GM19035 (cell line): ENCODE measurements at regions not wholly inside any gene's neighbourhood (a gene's known extent, or its start where the extent isn't known, plus 50 kb on each side); places are given as distances from the start of the nearest gene placed in this dataset.

Source experiments
- ATAC-seq: cut with Tn5 transposase; IDR thresholded peaks from one replicate; pipeline ENCODE4 v1.9.1; 2021; ENCODE audit not compliant: unreplicated experiment

DNA sequence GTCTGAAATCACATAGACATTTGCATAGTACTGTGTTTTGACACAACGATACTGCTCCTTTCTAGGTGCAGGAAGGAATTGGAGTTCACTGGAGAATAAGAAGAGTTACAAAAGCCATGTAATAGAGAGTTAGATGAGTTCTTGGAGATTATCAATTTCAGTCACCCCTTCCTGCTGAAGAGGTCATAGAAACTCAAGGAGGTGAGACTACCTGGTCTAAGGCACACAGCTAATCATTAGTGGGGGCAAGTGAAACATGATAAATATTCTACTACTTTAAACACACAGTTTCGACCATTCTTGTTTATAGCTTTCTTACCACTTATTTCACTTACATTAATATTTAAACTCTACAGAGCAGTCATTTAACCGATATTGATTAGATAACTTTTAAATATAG lies 286.9 kb upstream of the NXPH2 start:
- no peak for ATAC-seq

DNA sequence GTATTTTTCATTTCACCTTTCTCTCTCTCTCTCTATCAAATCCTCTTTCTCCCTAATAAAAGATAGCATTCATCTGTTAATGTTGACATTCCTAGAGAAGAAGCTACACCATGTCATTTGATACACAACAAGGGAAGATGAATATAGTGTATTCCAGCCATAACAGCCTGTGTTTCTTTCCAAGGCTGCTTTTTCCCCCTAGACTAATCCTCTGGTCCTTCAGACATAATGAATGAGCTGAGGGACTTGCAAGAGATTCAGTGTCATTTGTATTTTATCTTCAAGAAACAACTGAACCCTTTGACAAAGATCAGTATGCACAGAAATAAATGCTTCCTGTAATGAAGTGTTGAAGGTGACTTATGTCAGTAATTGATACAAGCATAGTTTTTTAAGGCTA lies 284.0 kb upstream of the NXPH2 start:
- ATAC-seq, result no peak

DNA sequence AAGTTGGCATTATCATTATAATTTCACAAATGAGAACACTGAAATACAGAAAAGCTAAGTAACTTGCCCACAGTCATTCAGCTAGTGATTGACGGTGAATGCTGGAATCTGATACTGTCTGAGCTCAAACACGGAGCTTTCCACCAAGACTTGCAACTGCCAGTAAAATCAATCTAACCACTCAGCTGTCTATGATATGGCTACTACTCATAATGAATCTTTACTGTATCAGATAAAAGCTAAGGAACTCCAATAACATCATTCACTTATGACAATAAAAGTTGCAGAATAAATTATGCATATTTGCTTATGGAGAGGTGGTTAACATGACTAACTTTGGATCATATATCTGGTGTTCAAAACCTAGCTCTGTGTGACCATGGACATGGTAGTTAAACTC lies 279.4 kb upstream of the NXPH2 start:
- ATAC-seq, result no peak

GRCh38 chr2:139055202-139055601 lies 275.0 kb upstream of the NXPH2 start:
- ATAC-seq, result no peak

GRCh38 chr2:139048017-139048416 lies 267.8 kb upstream of the NXPH2 start:
- no peak for ATAC-seq

GRCh38 chr2:139045524-139045923 lies 265.3 kb upstream of the NXPH2 start:
- ATAC-seq, result no peak

GRCh38 chr2:139034064-139034463 lies 253.9 kb upstream of the NXPH2 start:
- no peak for ATAC-seq

DNA sequence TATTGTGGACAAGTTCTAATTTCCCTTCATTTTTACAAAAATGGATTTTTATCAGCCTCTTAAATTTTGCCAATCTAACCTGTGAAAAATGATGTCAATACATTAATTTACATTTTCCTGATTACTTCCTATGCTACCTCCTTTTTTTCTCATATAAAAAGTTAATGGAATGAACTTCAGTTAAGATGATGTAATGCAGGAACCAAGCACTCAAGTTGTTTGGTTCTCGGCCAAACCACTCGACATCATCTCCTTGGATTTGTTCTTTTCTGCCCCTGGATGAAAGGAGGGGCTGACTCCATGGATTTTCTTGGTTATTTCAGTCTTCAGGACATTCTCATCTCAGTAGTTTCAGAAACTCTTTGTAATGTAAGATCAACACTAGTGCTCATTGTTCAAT lies 253.1 kb upstream of the NXPH2 start:
- ATAC-seq, result no peak

- ATAC-seq, result no peak
Measured at GRCh38 chr2:139031722-139032121, 251.5 kb upstream of the NXPH2 start.

GRCh38 chr2:139020287-139020686 lies 240.1 kb upstream of the NXPH2 start:
- ATAC-seq, result no peak

DNA sequence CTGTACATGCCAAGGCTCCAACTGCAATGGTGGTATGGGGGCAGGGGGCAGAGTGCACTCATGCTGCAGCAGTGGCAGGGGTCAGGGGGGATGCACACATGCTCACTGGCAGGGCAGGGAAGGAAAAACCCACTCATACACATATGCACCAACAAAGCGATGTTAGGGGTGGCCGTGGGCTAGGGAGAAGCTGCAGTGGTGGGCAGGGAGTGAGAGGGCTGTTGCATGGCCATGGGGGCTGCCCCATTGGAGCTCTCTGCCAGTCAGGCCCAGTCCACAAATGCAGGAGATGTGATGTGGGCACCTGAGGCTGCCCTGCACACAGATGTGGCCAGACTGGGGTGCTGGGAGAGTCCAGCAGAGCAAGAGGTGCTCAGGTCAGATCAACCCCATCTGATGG lies 238.1 kb upstream of the NXPH2 start:
- no peak for ATAC-seq

- ATAC-seq, result no peak
Measured at GRCh38 chr2:139007130-139007529, 226.9 kb upstream of the NXPH2 start.

- ATAC-seq, result no peak
Measured at GRCh38 chr2:139000131-139000785, 220.1 kb upstream of the NXPH2 start.

- ATAC-seq, result no peak
Measured at GRCh38 chr2:138997856-138998517, 217.8 kb upstream of the NXPH2 start.

DNA sequence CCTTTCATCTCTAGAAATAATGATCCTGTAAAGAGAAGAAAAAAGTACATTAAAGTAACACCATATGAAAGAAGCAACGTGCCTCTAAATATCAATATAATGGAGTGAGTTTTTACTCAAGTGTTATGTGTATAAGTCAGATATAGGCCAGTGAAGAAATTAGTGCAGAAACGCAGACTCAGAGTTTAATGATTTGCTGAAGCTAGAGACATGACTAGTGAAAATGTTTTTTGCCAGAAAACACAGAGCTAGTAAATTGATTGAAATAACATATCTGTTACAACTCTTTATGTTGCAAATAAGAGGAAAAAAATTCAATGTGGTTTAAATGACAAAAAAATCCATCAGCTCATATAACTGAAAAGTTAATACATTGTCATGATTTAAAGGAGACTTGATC lies 217.2 kb upstream of the NXPH2 start:
- ATAC-seq, result no peak

DNA sequence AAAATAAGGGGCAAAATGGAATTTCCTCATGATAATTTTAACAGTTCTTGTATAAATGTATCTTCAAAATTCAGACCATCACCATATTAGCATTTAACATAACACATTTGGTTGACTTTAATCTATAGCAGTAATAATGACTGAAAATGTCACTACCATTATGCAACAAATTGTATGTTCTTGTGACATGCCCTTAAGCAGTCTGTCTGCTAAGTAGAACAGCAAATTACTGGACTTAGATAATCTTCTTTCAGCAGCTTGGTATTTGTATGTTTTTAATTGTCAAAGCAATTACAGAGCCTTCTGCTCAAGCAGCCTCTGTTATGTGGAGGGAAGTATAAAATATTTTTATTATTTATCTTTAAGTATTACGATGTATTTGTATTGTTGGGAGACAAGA lies 214.3 kb upstream of the NXPH2 start:
- no peak for ATAC-seq

- ATAC-seq, result no peak
Measured at GRCh38 chr2:138985881-138986280, 205.7 kb upstream of the NXPH2 start.

- ATAC-seq, result no peak
Measured at GRCh38 chr2:138979131-138979785, 199.1 kb upstream of the NXPH2 start.

DNA sequence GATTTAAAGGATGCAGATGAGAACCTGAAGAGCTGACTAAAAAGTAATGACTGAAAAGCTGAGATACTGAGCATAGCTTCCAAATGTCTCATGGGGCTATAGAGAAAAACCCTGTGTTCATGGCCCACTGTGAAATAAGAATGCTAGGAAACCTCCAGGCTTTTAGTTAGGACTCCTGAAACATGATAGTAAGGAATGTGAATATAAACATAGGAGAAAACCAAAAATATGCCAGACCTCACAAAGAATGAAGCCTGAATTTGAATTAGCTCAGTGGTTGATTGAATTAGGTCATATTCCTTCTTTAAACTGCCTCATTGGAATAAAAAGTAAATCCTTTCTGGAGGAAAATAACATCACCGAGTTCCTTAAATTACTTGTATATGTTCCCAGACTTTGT lies 194.5 kb upstream of the NXPH2 start:
- no peak for ATAC-seq

GRCh38 chr2:138964418-138964817 lies 184.2 kb upstream of the NXPH2 start:
- ATAC-seq, result no peak

DNA sequence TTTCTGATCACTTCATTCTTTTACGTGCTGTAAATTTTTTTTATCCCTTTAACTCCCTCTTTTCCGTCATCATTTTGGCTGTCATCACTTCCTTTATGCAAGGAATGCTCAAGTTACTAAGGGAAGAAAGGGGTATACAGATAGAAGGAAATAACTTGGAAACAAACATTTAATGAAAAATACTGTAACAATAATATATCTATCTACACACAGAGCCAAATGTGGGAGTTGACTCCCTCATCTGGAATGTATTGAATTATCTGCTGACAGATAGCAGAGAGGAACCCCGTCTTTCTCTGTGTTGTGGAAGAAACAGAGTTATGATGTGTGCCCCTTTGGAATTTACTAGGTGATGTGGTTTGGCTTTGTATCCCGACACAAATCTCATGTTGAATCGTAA lies 182.5 kb upstream of the NXPH2 start:
- no peak for ATAC-seq

DNA sequence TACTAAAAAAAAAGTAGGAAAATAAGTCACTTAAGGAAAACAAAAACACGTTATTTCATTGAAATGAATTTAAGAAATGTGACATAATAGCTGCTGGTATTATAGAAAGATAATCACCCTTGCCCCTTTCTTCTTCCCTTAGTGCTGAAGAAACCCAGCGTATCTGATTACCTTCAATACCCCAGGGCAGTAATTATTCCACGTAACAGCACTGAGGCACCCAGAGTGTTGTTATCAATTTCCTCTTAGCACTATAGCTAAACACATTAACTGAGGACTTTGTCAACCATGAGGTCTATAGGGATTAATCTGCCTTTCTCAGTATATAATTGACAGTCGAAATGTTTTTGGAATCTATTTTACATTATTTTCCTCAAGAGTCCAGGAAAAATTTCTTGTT lies 180.0 kb upstream of the NXPH2 start:
- ATAC-seq, result no peak

DNA sequence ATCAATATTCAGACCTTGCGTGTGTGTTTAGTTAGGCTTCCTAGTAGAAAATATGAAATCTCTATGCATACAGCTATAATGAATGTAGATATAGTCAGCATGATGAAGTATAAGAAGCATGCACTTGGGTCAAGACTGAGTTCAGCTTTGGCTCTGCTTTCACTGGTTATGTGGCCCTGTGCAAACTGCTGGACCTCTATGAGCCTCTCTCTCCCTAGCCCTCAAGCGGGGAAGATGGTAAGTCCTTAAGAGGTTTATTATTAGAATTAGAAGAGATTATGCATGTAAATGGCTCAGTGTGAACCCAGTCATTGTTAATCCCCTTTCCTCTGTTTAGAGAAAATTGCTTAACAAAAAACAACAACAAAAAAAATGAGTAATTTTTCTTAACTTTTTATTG lies 178.8 kb upstream of the NXPH2 start:
- ATAC-seq, result no peak
